ENCODE measurements at regions not wholly inside any gene's neighbourhood (a gene's known extent, or its start where the extent isn't known, plus 50 kb on each side); places are given as distances from the start of the nearest gene placed in this dataset.
"Not testable (repeated sequence)": the region's sequence is repeated elsewhere in the genome, so short reads cannot be mapped to it uniquely, and the experiment has no call there.

GRCh38 chr1:228626481-228626880, 108.8 kb upstream of the RHOU start:
- not testable (repeated sequence) for TF ChIP-seq IRF5 (IDR thresholded peaks at IDR 0.05; ENCODE audit: borderline replicate concordance); MYB (IDR thresholded peaks at IDR 0.05; ENCODE audit: borderline replicate concordance, low read depth, low read length); POLR2A (IDR thresholded peaks at IDR 0.05; ENCODE audit: low read depth, low read length); NFIC (IDR thresholded peaks at IDR 0.05; ENCODE audit: low read depth, low read length); CEBPB (IDR thresholded peaks at IDR 0.05; ENCODE audit: borderline replicate concordance in 1 of 2, low read depth in 2 of 2, low read length in 2 of 2); CTCF (IDR thresholded peaks at IDR 0.05 in 2 of 3, conservative IDR thresholded peaks at IDR 0.05 in 1 of 3; ENCODE audit: control insufficient read depth in 2 of 3, extremely low read depth in 1 of 3, insufficient read depth in 1 of 3, low read depth in 3 of 3, low read length in 3 of 3); JUNB (IDR thresholded peaks at IDR 0.05); MXI1 (IDR thresholded peaks at IDR 0.05; ENCODE audit: low read depth, low read length); EZH2 (IDR thresholded peaks at IDR 0.05; ENCODE audit: borderline replicate concordance, control insufficient read depth, low read depth, low read length); SREBF1 (IDR thresholded peaks at IDR 0.05; ENCODE audit: low read length)

Data from GM12878 (cell line).